Neuronal stem cell (in vitro differentiated cells): ENCODE measurements at regions not wholly inside any gene's neighbourhood (a gene's known extent, or its start where the extent isn't known, plus 50 kb on each side); places are given as distances from the start of the nearest gene placed in this dataset.

Experiments used
- DNase-seq: peaks from one replicate; pipeline ENCODE4 v3.0.0-alpha.2; 2013; ENCODE audit warnings: low spot score
- H2AFZ ChIP-seq: one replicate; pipeline ENCODE4 v1.6.1; 2013; ENCODE audit warnings: mild to moderate bottlenecking, low read length, inconsistent platforms
- H2AK5ac ChIP-seq: 2 replicates; pipeline ENCODE4 v1.6.1; 2013; ENCODE audit warnings: low read depth, mild to moderate bottlenecking, inconsistent platforms, low read length, moderate library complexity, mixed read lengths
- H2BK120ac ChIP-seq: 2 replicates; pipeline ENCODE4 v1.6.1; 2013; ENCODE audit warnings: low read depth, mild to moderate bottlenecking, inconsistent platforms, low read length, moderate library complexity, mixed read lengths
- H2BK12ac ChIP-seq: one replicate; pipeline ENCODE4 v1.6.1; 2013; ENCODE audit warnings: low read length, inconsistent platforms
- H2BK15ac ChIP-seq: 2 replicates; pipeline ENCODE4 v1.6.1; 2013; ENCODE audit warnings: mild to moderate bottlenecking, low read length, inconsistent platforms, mixed read lengths
- H2BK5ac ChIP-seq: one replicate; pipeline ENCODE4 v1.6.1; 2013; ENCODE audit warnings: inconsistent platforms, mild to moderate bottlenecking, low read length, moderate library complexity
- H3K14ac ChIP-seq: one replicate; pipeline ENCODE4 v1.6.1; 2013; ENCODE audit warnings: low read length, inconsistent platforms
- H3K18ac ChIP-seq: 2 replicates; pipeline ENCODE4 v1.6.1; 2013; ENCODE audit warnings: low read length, inconsistent platforms
- H3K23ac ChIP-seq: 2 replicates; pipeline ENCODE4 v1.6.1; 2013; ENCODE audit warnings: low read depth, mild to moderate bottlenecking, mixed read lengths, low read length, inconsistent platforms; ENCODE audit not compliant: poor library complexity
- H3K27ac ChIP-seq: replicated peaks from 3 replicates; pipeline ENCODE4 v1.5.1; 2013; ENCODE audit warnings: low read length, inconsistent platforms
- H3K27me3 ChIP-seq, 3 experiments: 2 replicates each; pipeline ENCODE4 v1.6.1; 2013; ENCODE audit warnings: low read length in 3 of 3, mild to moderate bottlenecking in 2 of 3, inconsistent platforms in 1 of 3, low read depth in 1 of 3, mixed read lengths in 1 of 3, moderate library complexity in 1 of 3; ENCODE audit not compliant: control insufficient read depth in 3 of 3, insufficient read depth in 3 of 3
- H3K36me3 ChIP-seq, 2 donors: replicated peaks in 1 of 2; 2 replicates each; pipeline ENCODE4 v1.6.1; 2013; ENCODE audit warnings: low read length in 2 of 2; ENCODE audit not compliant: control insufficient read depth in 2 of 2, insufficient read depth in 2 of 2
- H3K4ac ChIP-seq: 2 replicates; pipeline ENCODE4 v1.6.1; 2013; ENCODE audit warnings: inconsistent platforms, mild to moderate bottlenecking, low read length, moderate library complexity
- H3K4me1 ChIP-seq, 2 donors: 1 replicate in 1 of 2; 2 replicates in 1 of 2; pipeline ENCODE4 v1.6.1; 2013; ENCODE audit warnings: low read length in 2 of 2, low read depth in 1 of 2; ENCODE audit not compliant: control insufficient read depth in 2 of 2, insufficient read depth in 1 of 2
- H3K4me2 ChIP-seq: one replicate; pipeline ENCODE4 v1.6.1; 2013; ENCODE audit warnings: mild to moderate bottlenecking, low read length, inconsistent platforms; ENCODE audit not compliant: insufficient read depth, poor library complexity, severe bottlenecking
- H3K4me3 ChIP-seq, 2 donors: 2 replicates each; pipeline ENCODE4 v1.5.1; 2013; ENCODE audit warnings: low read length in 2 of 2, mild to moderate bottlenecking in 2 of 2, inconsistent platforms in 1 of 2, moderate library complexity in 1 of 2
- H3K79me1 ChIP-seq: one replicate; pipeline ENCODE4 v1.6.1; 2013; ENCODE audit warnings: low read depth, mild to moderate bottlenecking, inconsistent platforms, low read length, moderate library complexity
- H3K9ac ChIP-seq: one replicate; pipeline ENCODE4 v1.6.1; 2013; ENCODE audit warnings: mild to moderate bottlenecking, low read depth, low read length, inconsistent platforms; ENCODE audit not compliant: poor library complexity
- H3K9me3 ChIP-seq, 2 donors: replicated peaks in 1 of 2; 2 replicates each; pipeline versions ENCODE3 to v1.6.1; 2013; ENCODE audit warnings: low read length in 2 of 2, mild to moderate bottlenecking in 2 of 2, inconsistent platforms in 1 of 2, low read depth in 1 of 2, mixed read lengths in 1 of 2, moderate library complexity in 1 of 2; ENCODE audit not compliant: control insufficient read depth in 2 of 2, insufficient read depth in 1 of 2
- H4K8ac ChIP-seq: one replicate; pipeline ENCODE4 v1.6.1; 2013; ENCODE audit warnings: low read depth, mild to moderate bottlenecking, inconsistent platforms, low read length, moderate library complexity
- H4K91ac ChIP-seq: one replicate; pipeline ENCODE4 v1.6.1; 2013; ENCODE audit warnings: low read length, low read depth, mild to moderate bottlenecking, inconsistent platforms; ENCODE audit not compliant: poor library complexity
- WGBS, 2 donors: extraction: QIAGEN DNeasy Blood & Tissue Kit; methylation state at CpG; one replicate each; pipeline ENCODE4 v1.1.7; 2013; ENCODE audit warnings: missing lambda C conversion rate in 2 of 2, mixed read lengths in 1 of 2; ENCODE audit not compliant: insufficient read length in 2 of 2, insufficient replicate concordance in 1 of 2; ENCODE audit errors: extremely low coverage in 2 of 2; 5-methylcytosine and 5-hydroxymethylcytosine counted together

- H2AK5ac ChIP-seq = no peak overlapping the region
- H3K27me3 ChIP-seq = no peaks in the 10 kb centered on the region
- no peaks in the 10 kb centered on the region for H3K36me3 ChIP-seq
- no peak overlapping the region for H3K9ac ChIP-seq
- no peak overlapping the region for H3K4me2 ChIP-seq
- no peak overlapping the region for H3K27ac ChIP-seq
- no peak overlapping the region for H4K91ac ChIP-seq
- no peak for DNase-seq
- H2BK120ac ChIP-seq = no peak overlapping the region
- H3K4me3 ChIP-seq = no peak overlapping the region
- no peak overlapping the region for H4K8ac ChIP-seq
- H3K4ac ChIP-seq = no peak overlapping the region
- H2BK5ac ChIP-seq = no peak overlapping the region
- H3K9me3 ChIP-seq = no peaks in the 10 kb centered on the region
- no peak overlapping the region for H2AFZ ChIP-seq
- no peak overlapping the region for H3K23ac ChIP-seq
- no peak overlapping the region for H2BK12ac ChIP-seq
- H3K14ac ChIP-seq = no peak overlapping the region
- H3K4me1 ChIP-seq = peaks cover 0 to 1% of the 10 kb centered on the region in 2 donors
- no peak overlapping the region for H2BK15ac ChIP-seq
- H3K18ac ChIP-seq = no peak overlapping the region
- H3K79me1 ChIP-seq = no peaks in the 10 kb centered on the region
Measured at GRCh38 chr4:106496061-106496460, 127.5 kb upstream of the GIMD1 start.

GRCh38 chr4:106495476-106495875 lies 126.9 kb upstream of the GIMD1 start:
- no peak overlapping the region for H3K4ac ChIP-seq

GRCh38 chr4:106494066-106494465 lies 125.5 kb upstream of the GIMD1 start:
- Histone ChIP-seq H2AFZ (no peak overlapping the region), H2BK120ac (no peak overlapping the region), H3K27me3 (no peaks in the 10 kb centered on the region), H3K27ac (no peak overlapping the region), H4K8ac (no peak overlapping the region), H2AK5ac (no peak overlapping the region), H3K4me3 (no peak overlapping the region), H3K18ac (no peak overlapping the region), H3K4me2 (no peak overlapping the region), H3K9ac (no peak overlapping the region), H3K4me1 (no peaks in the 10 kb centered on the region), H3K14ac (no peak overlapping the region), H3K79me1 (no peaks in the 10 kb centered on the region), H3K9me3 (no peaks in the 10 kb centered on the region), H3K23ac (no peak overlapping the region), H4K91ac (no peak overlapping the region), H3K36me3 (no peaks in the 10 kb centered on the region), H2BK12ac (no peak overlapping the region), H2BK15ac (no peak overlapping the region), H2BK5ac (no peak overlapping the region), H3K4ac (no peak overlapping the region)
- no CpG with 5 or more reads among the region's 1 CpG for WGBS, 2 donors
- DNase-seq = no peak

More at GRCh38 chr4:106495476-106495875, 126.9 kb upstream of the GIMD1 start:
- Histone ChIP-seq H3K79me1 (no peaks in the 10 kb centered on the region), H3K9me3 (no peaks in the 10 kb centered on the region), H2AK5ac (no peak overlapping the region), H4K91ac (no peak overlapping the region), H2BK12ac (no peak overlapping the region), H3K27me3 (no peaks in the 10 kb centered on the region), H3K14ac (no peak overlapping the region), H2AFZ (no peak overlapping the region), H4K8ac (no peak overlapping the region), H2BK15ac (no peak overlapping the region), H2BK5ac (no peak overlapping the region), H3K36me3 (no peaks in the 10 kb centered on the region), H3K4me2 (no peak overlapping the region), H3K4me3 (no peak overlapping the region), H3K27ac (no peak overlapping the region), H3K23ac (no peak overlapping the region), H2BK120ac (no peak overlapping the region), H3K18ac (no peak overlapping the region), H3K4me1 (peaks cover 0 to 1% of the 10 kb centered on the region in 2 donors), H3K9ac (no peak overlapping the region)
- no CpG with 5 or more reads among the region's 5 CpGs for WGBS, 2 donors
- no peak for DNase-seq

GRCh38 chr4:106493086-106493485 lies 124.5 kb upstream of the GIMD1 start:
- Histone ChIP-seq H2BK12ac (no peak overlapping the region), H3K9me3 (no peaks in the 10 kb centered on the region), H3K27ac (no peak overlapping the region), H3K23ac (no peak overlapping the region), H2BK15ac (no peak overlapping the region), H3K4me3 (no peak overlapping the region), H3K27me3 (no peaks in the 10 kb centered on the region), H2BK120ac (no peak overlapping the region), H3K36me3 (no peaks in the 10 kb centered on the region), H3K9ac (no peak overlapping the region), H3K4me2 (no peak overlapping the region), H4K91ac (no peak overlapping the region), H2AFZ (no peak overlapping the region), H4K8ac (no peak overlapping the region), H3K18ac (no peak overlapping the region), H2BK5ac (no peak overlapping the region), H3K4me1 (no peaks in the 10 kb centered on the region), H3K79me1 (no peaks in the 10 kb centered on the region), H3K14ac (no peak overlapping the region), H3K4ac (no peak overlapping the region), H2AK5ac (no peak overlapping the region)
- DNase-seq = no peak
